Globus pallidus (tissue), 1 donor: ENCODE measurements at regions not wholly inside any gene's neighbourhood (a gene's known extent, or its start where the extent isn't known, plus 50 kb on each side); places are given as distances from the start of the nearest gene placed in this dataset.
"Not testable (repeated sequence)": the region's sequence is repeated elsewhere in the genome, so short reads cannot be mapped to it uniquely, and the experiment has no call there.

ENCODE experiments used
- DNase-seq: peaks from one replicate; pipeline ENCODE4 v3.0.0-alpha.2; 2015; ENCODE audit warnings: low spot score

DNA sequence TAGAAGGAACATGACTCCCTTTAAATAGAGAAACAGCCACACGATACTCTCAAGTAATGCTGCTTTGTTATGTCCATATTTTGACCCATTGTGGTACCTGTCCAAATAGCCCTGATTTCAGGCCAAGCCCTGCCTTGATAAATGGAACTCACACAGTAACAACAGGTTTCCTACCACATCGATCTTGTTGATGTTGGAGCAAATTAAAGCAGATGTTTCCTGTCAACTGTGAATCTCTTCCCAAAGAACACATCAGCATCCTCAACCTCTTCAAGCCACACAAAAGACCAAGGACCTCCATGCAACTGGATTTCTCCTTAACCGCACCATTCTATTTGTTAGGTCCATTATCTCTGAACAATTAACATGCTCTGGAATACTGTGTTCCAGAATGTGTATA lies 109.5 kb downstream of the FOXD4L6 start:
- not testable (repeated sequence) for DNase-seq

DNA sequence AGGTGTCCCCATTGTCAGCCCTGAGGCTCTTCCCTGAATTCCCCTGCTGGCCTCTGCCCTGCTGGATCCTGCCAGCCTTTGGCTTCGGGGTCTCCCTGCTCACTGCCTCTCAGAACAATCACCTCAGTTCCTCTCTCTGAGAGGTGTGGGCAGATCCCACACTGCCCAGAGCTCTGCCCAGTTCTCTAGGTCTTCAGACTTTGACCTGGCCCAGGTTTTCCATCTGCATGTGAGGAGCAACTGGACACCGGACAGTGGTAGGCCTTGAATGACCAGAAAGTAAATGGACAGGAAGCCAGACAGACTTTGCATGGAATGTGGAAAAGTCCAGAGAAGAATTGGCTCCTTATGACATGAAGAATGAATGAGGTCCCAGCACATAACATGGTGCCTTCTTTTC lies 111.8 kb downstream of the FOXD4L6 start:
- not testable (repeated sequence) for DNase-seq

DNA sequence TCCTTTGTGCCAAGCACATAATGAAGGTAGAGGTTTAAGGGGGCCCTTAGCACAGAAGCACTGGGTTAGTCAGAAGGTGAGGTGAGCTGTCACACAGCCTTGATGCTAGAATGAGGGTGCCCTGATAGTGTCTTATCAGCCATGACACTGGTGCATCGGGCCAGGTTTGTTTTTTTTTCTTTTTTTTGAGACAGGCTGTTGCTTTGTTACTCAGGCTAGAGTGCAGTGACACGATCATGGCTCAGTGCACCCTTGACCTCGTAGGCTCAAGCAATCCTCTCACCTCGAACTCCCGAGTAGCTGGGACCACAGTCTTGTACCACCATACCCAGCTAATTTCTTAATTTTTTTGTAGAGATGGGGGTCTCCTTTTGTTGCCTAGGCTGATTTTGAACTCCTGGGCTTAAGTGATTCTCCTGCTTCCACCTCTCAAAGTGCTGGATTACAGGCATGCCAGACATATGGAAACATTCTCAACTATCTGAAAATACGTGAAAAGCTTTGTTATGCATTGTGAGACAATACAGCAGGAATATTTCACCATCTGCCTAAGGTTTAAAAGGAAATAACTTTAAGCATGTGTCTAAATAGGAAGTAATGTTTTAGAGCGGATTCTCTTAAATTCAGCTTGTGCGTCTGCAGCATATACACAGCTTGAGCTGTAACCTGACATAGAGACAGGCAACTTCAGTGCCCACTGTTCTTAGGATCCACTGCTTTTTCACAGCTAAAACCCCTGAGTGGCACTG lies 128.4 kb downstream of the FOXD4L6 start:
- not testable (repeated sequence) for DNase-seq

DNA sequence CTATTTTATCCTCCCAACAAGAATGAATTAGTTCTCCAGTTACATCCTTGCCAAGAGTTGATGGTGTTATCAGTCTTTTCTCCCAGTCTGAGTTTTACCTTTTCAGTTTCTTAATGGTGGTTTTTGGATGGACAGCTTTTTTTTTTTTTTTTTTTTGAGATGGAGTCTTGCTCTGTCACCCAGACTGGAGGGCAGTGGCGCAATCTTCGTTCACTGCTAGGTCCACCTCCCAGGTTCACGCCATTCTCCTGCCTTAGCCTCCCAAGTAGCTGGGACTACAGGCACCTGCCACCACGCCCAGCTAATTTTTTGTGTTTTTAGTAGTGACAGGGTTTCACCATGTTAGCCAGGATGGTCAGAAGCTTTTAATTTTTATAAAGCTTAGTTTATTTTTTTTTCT lies 133.0 kb downstream of the FOXD4L6 start:
- DNase-seq = not testable (repeated sequence)

DNA sequence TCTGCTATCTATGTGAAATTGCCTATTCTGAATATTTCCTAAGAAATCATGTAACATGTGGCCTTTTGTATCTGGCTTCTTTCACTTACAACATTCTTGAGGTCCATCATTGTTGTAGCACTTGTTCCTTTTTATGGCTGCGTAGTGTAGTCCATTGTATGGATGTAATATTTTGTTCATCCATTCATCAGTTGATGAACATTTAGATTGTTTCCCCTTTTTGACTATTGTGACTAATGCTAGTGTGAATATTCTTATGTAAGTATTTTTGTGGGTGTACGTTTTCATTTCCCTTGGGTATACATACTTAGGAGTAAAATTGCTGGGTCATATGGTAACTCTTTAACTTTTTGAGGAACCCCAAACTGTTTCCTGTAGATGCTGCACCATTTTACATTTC lies 134.6 kb downstream of the FOXD4L6 start:
- DNase-seq = not testable (repeated sequence)

DNA sequence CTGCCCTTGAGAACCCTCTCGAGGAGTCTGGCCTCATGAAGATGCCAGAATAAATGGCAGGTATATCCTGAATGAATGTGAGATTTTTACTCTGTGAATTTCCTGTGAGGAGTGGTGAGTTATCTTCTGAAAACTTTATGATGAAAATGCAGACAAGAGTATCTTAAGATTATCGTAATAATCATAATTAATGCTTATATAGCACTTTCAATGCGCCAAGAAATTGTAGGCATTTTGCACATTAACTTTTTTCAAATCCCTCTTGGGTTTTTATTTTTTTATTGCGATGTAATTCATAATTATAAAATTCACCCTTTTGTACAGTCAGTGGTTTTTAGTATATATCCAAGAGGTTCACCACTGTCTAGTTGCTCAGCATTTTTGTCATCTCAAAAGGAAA lies 135.1 kb downstream of the FOXD4L6 start:
- DNase-seq = not testable (repeated sequence)

DNA sequence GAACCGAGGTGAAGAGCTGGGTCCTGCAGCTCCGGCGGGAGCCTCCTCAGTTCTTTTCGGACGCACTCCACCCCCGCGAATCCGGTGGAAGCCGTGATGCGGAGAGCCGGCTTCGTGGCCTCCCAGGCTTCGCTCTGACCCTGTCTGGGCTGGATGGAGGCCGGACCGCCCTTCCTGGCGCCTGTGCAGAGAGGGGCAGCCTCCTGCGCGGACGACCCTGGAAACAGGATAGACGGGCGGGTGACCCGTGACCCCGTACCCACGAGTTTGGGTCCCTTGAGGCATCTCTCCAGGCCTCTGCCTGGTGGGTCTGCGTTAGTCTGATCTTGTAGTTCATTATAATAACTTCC lies 136.0 kb downstream of the FOXD4L6 start:
- DNase-seq = not testable (repeated sequence)

DNA sequence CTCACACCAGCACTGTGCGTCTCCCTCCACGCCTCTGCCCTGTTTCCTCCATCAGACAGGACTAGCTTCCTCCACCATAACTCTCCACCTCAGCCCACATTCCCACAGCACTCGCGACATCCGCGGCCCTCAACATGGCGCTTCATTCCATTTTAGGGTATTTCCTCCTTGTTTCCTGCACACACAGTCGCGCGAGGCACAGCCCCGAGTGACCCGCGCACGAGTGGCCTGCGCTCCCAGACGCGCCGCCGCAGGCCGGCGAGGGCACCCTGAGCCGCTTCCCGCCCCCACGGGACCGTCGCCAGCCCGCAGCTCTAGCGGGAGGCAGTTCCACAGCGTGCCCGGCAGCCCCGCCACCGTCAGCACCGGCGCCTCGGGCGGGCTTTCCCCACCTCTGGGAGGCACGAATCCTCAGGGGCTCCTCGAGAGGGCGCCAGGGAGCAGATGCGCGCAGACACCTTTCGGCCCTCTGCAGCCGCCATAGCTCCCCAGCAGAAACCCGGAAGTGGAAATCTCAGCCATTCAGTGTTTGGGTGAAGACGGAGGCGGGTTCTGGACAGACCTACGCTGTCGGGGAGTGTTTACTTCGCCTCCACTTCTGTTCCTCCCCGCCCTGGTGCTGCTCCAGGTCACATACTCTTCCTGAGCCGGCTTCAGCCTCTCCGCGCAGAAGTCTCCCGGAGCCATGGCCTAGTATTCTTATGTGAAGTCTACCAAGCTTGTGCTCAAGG lies 136.6 kb downstream of the FOXD4L6 start:
- peak; percentile 100 for DNase-seq

DNA sequence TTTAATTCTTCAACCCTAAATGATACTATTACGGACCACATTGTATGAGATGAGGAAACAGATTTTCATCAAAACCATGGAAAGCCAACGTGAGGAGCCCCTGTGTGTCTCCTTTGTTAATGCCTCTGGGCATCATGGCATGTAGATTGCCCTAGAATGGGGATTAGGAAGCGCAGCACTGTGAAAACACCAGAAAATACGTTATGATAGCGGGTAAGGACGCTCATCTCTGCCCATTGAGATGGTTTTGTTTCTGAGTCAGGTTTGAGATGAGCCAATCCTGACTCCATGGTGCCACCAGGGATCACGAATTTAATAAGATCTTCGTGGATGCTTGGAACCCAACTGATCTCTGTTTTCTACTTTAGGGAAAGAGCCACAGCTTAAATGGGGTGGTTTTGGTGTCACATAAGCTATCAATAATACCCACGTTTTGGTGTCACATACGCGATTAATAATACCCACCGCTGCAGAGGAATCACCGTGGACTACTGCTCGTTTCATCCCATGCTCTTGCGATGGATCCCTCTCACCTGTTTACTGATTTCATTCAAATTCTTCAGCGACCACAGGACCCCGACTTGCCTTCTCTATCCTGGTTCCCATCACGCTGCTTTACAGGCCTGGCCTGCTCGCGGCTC lies 137.3 kb downstream of the FOXD4L6 start:
- not testable (repeated sequence) for DNase-seq

DNA sequence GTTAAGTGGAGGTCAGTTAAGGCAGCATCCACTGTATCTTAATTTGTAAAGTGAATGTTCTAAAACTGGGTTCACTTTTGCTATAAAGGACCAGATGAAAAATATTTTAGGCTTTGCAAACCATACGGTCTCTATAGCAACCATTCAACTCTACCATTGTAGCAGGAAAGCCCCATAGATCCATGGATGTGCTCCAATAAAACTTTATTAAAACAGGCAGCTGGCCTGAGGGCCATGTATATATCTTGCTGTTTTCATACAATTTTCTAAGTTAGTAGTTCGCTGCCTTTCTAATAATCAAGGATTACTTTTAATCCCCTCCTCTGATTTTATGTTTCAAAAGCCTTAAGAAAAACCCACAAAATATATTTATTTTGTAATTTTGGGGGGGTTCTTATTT lies 142.1 kb downstream of the FOXD4L6 start:
- not testable (repeated sequence) for DNase-seq

DNA sequence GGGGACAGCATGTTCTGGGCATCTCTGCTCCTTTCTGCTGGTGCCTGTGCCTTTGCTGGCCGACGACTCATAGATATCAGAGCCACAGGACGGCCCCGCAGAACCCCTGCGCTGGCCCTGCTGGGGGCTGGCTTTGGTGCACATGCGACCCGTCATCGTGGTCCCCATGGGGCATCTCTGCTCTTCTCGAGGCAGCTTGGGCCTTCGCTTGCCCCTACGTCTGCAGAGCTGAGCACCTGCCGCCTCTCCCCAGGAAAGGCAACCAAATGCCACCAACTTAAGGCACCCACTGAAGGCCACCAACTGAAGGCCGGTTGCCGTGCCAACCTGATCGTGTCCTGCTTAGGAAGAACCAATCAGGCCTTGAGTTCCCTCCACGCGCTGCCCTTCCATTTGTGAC lies 153.1 kb downstream of the FOXD4L6 start:
- not testable (repeated sequence) for DNase-seq

DNA sequence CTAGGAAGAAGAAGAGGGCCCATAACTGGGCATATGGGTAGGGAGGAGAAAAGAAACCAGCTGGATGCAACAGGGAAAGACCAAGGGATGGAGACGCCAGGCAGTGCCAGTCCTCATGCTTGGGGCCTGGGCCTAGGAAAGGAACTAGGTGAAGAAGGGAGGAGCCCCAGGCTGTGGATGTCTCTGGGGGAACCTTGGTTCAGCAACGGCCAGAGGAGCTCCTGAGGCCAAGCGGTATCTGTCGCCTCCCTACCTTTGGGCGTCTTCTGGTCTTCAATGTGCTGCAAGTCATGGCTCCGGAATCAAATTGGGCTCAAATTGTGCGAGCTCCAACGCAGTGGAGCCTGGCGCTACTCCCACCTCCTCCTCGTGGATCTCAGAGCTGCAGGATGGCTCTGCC lies 153.6 kb downstream of the FOXD4L6 start:
- not testable (repeated sequence) for DNase-seq

DNA sequence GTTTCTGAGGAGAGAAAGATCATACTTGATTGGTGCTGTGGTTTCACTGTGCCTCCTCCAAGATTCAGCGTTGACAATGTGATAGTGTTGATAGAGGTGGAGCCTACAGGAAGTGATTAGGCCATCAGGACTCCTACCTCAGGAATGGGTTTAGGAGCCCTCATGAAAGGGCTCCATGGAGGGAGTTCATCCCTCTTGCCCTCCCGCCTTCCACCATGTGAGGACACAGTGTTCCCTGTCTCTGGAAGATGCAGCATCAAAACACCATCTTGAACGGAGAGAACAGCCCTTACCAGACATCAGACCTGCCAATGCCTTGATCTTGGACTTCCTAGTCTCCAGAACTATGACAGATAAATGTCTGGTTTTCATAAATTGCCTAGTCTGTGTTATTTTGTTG lies 156.7 kb downstream of the FOXD4L6 start:
- DNase-seq = not testable (repeated sequence)

DNA sequence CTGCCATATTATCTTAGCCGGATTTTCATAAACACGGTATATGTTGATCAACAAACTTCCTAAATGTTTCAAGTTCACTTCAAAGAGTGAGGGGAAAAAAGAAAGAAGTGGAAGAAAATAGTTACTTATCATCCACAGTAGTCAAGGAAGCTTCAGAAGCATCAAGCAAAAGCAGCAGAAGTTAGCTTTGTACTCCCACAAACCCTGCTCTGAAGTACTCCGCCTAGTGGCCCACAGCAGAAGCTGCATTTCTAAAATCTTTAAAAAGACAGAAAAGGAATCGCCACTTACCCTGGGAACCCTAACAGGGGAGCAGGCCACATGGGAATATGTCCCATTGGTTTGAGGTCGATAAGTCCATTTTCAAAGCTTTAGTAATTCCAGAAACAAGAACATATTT lies 158.1 kb downstream of the FOXD4L6 start:
- not testable (repeated sequence) for DNase-seq

DNA sequence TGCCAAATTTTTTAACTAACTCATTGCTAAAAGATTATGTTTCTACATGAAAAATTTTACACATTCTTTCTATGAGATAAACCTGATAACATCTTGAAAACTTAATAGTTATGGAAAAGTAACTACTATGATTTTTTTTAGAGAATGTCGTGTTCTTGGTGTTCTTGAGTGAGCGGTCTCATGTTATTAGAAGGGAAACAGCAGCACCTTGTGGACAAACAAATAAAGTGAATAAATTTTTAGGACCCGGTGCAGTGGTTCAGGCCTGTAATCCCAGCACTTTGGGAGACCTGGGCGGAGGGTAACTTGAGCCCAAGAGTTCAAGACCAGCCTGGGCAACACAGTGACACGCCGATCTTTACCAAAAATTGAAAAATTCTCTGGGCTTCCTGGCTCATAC lies 166.0 kb downstream of the FOXD4L6 start:
- DNase-seq = not testable (repeated sequence)

DNA sequence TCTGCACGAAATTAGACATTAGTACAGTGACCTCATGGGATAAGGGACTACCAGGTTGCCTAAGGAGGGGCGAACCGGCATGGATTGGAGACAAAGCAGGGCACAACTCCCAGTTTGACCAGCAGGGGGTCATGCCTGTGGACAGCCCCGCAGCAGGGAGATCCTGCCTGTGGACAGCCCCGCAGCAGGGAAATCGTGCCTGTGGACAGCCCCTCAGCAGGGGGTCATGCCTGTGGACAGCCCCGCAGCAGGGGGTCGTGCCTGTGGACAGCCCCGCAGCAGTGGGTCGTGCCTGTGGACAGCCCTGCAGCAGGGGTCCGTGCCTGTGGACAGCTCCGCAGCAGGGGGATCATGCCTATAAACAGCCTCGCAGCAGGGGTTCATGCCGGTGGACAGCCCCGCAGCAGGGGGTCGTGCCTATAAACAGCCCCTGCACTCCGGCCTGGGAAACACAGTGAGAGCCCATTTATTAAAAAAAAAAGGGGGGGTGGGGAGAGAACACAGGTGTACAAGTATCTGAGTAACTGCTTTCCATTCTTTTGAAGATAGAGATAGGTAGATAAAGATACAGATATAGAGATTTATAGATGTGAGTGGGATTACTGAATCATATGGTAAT lies 176.5 kb downstream of the FOXD4L6 start:
- not testable (repeated sequence) for DNase-seq

DNA sequence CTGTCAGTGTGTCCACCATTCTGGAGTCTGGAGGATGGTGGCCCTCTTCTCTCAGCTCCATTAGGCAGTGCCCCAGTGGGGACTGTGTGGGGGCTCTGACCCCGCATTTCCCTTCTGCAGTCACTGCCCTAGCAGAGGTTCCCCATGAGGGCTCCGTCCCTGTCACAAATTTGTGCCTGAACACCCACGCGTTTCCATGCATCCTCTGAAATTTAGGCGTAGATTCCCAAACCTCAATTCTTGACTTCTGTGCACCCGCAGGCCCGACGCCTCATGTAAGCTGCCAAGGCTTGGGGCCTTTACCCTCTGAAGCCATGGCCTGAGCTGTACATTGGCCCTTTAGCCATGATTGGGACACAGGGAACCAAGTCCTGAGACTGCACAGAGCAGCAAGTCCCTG lies 182.3 kb downstream of the FOXD4L6 start:
- DNase-seq = not testable (repeated sequence)

DNA sequence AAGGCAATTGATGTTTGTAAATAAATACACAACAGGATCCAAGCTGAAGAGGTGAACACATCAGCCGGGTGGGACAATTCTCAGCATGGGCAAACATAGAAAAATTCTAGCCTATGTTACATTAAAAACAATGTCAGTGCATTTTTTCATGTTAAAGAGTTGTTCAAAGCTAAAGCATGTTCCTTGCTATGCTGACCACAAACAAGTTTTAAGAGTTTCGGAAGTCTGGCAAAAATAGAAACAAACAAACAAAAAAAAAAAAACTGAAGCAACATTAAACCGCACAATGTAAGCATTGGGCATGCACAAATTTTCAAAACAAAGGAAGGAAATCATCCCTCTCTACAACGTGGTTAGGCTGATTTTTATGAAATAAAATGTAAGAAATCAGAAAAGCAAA lies 185.8 kb downstream of the FOXD4L6 start:
- not testable (repeated sequence) for DNase-seq

DNA sequence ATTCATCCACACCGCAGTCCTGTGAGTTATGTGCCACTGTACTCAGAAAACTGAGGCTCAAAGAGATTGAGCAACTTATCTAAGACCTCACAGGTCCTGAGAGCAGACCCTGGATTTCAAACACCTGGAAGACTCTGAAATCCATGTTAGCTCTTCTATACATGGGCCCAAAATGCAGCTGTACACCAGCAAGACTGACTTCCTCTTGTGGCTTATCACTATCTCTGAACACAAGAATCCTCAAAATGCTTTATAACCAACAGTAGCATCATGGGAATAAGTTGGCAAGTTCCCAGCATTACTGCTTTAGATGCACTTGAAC lies 188.6 kb downstream of the FOXD4L6 start:
- not testable (repeated sequence) for DNase-seq

DNA sequence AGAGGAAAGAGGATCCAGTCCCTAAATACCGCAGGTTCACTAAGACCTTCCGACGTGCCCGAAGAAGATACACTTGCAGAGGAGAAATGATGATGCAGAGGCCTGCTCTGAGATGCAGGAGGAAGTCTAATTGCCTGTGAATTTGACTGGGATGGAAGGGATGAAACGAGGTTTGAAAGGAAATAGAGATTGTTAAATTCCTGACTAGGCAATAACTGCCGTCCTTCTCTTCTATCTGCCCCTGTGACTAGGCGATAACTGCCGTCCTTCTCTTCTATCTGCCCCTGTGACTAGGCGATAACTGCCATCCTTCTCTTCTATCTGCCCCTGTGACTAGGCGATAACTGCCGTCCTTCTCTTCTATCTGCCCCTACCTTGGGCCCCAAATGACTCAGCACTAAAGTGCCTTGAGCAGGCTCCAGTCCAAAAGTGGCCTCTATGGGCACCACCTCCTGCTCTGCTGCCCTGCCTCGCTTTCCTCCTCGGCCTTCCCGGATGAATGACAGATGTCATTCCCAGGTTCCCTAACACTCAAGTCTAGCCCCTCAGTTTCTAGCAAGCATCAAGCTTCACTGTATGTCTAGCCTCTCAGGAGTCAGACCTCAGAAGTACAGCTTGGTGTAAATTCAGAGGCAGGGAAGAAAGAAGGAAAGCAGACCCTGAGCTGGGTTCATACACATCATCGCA lies 189.1 kb downstream of the FOXD4L6 start:
- not testable (repeated sequence) for DNase-seq

DNA sequence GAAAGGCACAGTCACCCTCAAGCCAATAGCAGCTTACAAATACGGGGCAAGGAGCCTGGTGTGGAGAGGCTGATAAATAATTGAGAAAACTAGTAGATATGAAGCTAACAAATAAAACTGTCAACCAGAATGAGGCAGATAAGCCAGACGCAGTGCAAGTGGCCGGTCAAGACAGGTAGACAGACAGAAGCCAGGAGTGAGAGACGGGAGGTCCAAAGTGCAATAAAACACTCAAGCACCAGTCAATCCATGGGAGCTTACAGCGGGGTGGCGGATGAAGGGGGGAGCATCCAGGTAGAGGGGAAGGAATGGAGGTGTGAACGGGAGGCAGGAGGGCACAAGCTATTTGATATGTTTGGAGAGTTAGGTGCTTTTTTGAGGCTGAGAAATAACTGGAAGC lies 193.1 kb downstream of the FOXD4L6 start:
- DNase-seq = no peak

DNA sequence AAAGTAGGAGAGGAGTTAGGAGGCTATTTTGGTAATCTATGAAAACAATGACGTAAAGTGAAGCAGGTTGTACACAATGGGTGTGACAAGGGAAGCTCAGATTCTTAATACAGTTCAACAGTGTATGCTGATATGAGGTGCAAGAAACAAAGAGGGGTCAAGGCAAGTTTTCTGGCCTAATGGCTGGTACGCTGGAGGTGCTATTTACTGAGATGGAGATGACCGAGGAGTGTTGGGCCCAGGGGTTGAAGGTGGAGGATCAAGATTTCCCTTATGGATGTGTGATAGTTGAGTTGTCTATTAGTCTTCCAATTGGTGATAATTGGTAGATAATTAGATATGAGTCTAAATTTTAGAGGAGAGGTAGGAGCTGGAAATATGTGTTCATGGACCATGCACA lies 194.0 kb downstream of the FOXD4L6 start:
- DNase-seq = not testable (repeated sequence)
